H1 (cell line): ENCODE measurements at regions not wholly inside any gene's neighbourhood (a gene's known extent, or its start where the extent isn't known, plus 50 kb on each side); places are given as distances from the start of the nearest gene placed in this dataset.
A peak's percentile ranks its signal among the peaks of the same experiment; 100 is the strongest.

ENCODE experiments used
- CTCF ChIA-PET: fragments of 300-600 bp; sonication (Branson Sonifier 250); formaldehyde crosslinking; loops from one replicate; lab custom pipeline; 2021; ENCODE audit not compliant: partially characterized antibody; lab: Charles Lee
- POLR2A ChIA-PET: fragments of 300-600 bp; sonication (Branson Sonifier 250); formaldehyde crosslinking; loops from one replicate; lab custom pipeline; 2021; ENCODE audit warnings: inconsistent platforms; ENCODE audit not compliant: partially characterized antibody; lab: Charles Lee
- DNase-seq, 2 experiments: peaks; one replicate each; pipeline versions ENCODE4 v3.0.0 to v3.0.0-alpha.2; 2010 to 2022; ENCODE audit warnings: low spot score in 2 of 2, low read depth in 1 of 2, mixed read lengths in 1 of 2
- FAIRE-seq: peaks from 2 replicates; lab custom pipeline; 2011; peaks lifted over from hg19 to GRCh38; lab: Jason Lieb, UNC
- H2AFZ ChIP-seq: 2 replicates; pipeline ENCODE4 v1.8.1; 2012; ENCODE audit warnings: low read length, inconsistent platforms
- H2AK5ac ChIP-seq: 2 replicates; pipeline ENCODE4 v1.6.1; 2013; ENCODE audit warnings: low read depth, low read length
- H2BK120ac ChIP-seq: replicated peaks from 2 replicates; pipeline ENCODE3; 2013; ENCODE audit warnings: low read depth, low read length, inconsistent platforms
- H2BK12ac ChIP-seq: 2 replicates; pipeline ENCODE4 v1.6.1; 2013; ENCODE audit warnings: low read depth, low read length
- H2BK15ac ChIP-seq: 2 replicates; pipeline ENCODE4 v1.6.1; 2013; ENCODE audit warnings: low read length
- H2BK20ac ChIP-seq: 2 replicates; pipeline ENCODE4 v1.6.1; 2013; ENCODE audit warnings: low read length
- H2BK5ac ChIP-seq: 2 replicates; pipeline ENCODE4 v1.6.1; 2013; ENCODE audit warnings: low read depth, low read length
- H3K14ac ChIP-seq: 2 replicates; pipeline ENCODE4 v1.6.1; 2013; ENCODE audit warnings: inconsistent platforms; ENCODE audit not compliant: insufficient read length
- H3K18ac ChIP-seq: 2 replicates; pipeline ENCODE4 v1.6.1; 2013; ENCODE audit warnings: low read length; ENCODE audit errors: extremely low read depth
- H3K23ac ChIP-seq: 2 replicates; pipeline ENCODE4 v1.6.1; 2013; ENCODE audit warnings: inconsistent platforms; ENCODE audit not compliant: insufficient read length
- H3K23me2 ChIP-seq: 2 replicates; pipeline ENCODE4 v1.6.1; 2013; ENCODE audit warnings: low read depth, low read length
- H3K27ac ChIP-seq: 2 replicates; pipeline ENCODE4 v1.6.1; 2011; ENCODE audit warnings: low read depth, low read length, inconsistent platforms
- H3K27me3 ChIP-seq, 4 experiments: replicated peaks in 1 of 4; 1 replicate in 1 of 4; 2 replicates in 3 of 4; pipeline versions ENCODE4 v1.6.1 to v1.8.1; 2011 to 2013; ENCODE audit warnings: low read length in 3 of 4, mild to moderate bottlenecking in 3 of 4, inconsistent platforms in 2 of 4, mixed read lengths in 2 of 4, moderate library complexity in 1 of 4; ENCODE audit not compliant: control insufficient read depth in 3 of 4, insufficient read depth in 3 of 4; ENCODE audit errors: extremely low read depth in 1 of 4
- H3K36me3 ChIP-seq, 4 experiments: 2 replicates each; pipeline versions ENCODE4 v1.6.1 to v1.8.1; 2011 to 2013; ENCODE audit warnings: mild to moderate bottlenecking in 4 of 4, low read length in 3 of 4, moderate library complexity in 2 of 4, control low read depth in 1 of 4, inconsistent platforms in 1 of 4; ENCODE audit not compliant: insufficient read depth in 4 of 4, control insufficient read depth in 2 of 4
- H3K4ac ChIP-seq: replicated peaks from 2 replicates; pipeline ENCODE3; 2013; ENCODE audit warnings: low read length, low read depth, mixed read lengths, inconsistent platforms; ENCODE audit not compliant: insufficient read length
- H3K4me1 ChIP-seq, 4 experiments: replicated peaks in 1 of 4; 1 replicate in 1 of 4; 2 replicates in 3 of 4; pipeline versions ENCODE4 v1.6.1 to v1.8.1; 2011 to 2013; ENCODE audit warnings: low read length in 3 of 4, inconsistent platforms in 2 of 4, mixed read lengths in 1 of 4; ENCODE audit not compliant: insufficient read depth in 4 of 4, control insufficient read depth in 3 of 4
- H3K4me2 ChIP-seq, 2 experiments: 2 replicates each; pipeline versions ENCODE4 v1.6.1 to v1.8.1; 2011 to 2013; ENCODE audit warnings: low read depth in 2 of 2, low read length in 2 of 2, control low read depth in 1 of 2, inconsistent platforms in 1 of 2, mild to moderate bottlenecking in 1 of 2; ENCODE audit not compliant: insufficient read depth in 1 of 2
- H3K4me3 ChIP-seq, 4 experiments: fragments of 200-600, 300-600 bp in 1 of 4; sonication (generic), shearing (Covaris generic), sonication (Bioruptor Twin) in 1 of 4; 2 replicates each; pipeline versions ENCODE4 v1.5.1 to v1.8.1; 2011 to 2016; ENCODE audit warnings: low read length in 4 of 4, low read depth in 3 of 4, control low read depth in 2 of 4, inconsistent platforms in 2 of 4, mild to moderate bottlenecking in 2 of 4, mixed read lengths in 1 of 4, moderate library complexity in 1 of 4; ENCODE audit not compliant: insufficient read depth in 2 of 4; ENCODE audit errors: extremely low read depth in 1 of 4
- H3K56ac ChIP-seq: replicated peaks from 2 replicates; pipeline ENCODE3; 2013; ENCODE audit warnings: low read depth, mild to moderate bottlenecking, mixed read lengths, low read length, inconsistent platforms; ENCODE audit not compliant: insufficient read length
- H3K79me1 ChIP-seq: 2 replicates; pipeline ENCODE4 v1.6.1; 2013; ENCODE audit warnings: low read depth, low read length, control low read depth
- H3K79me2 ChIP-seq, 2 experiments: 2 replicates each; pipeline versions ENCODE4 v1.6.1 to v1.8.1; 2012 to 2013; ENCODE audit warnings: low read length in 2 of 2, mild to moderate bottlenecking in 2 of 2, inconsistent platforms in 1 of 2; ENCODE audit not compliant: insufficient read depth in 2 of 2, control insufficient read depth in 1 of 2
- H3K9ac ChIP-seq, 4 experiments: replicated peaks in 1 of 4; 1 replicate in 1 of 4; 2 replicates in 3 of 4; pipeline versions ENCODE4 v1.6.1 to v1.8.1; 2011 to 2013; ENCODE audit warnings: low read depth in 3 of 4, low read length in 3 of 4, control low read depth in 2 of 4, mild to moderate bottlenecking in 2 of 4, moderate library complexity in 2 of 4, inconsistent platforms in 1 of 4; ENCODE audit errors: extremely low read depth in 1 of 4
- H3K9me3 ChIP-seq, 2 experiments: 2 replicates each; pipeline versions ENCODE4 v1.6.1 to v1.8.1; 2012 to 2013; ENCODE audit warnings: mild to moderate bottlenecking in 2 of 2, moderate library complexity in 2 of 2, control low read depth in 1 of 2, inconsistent platforms in 1 of 2, low read depth in 1 of 2, low read length in 1 of 2, mixed read lengths in 1 of 2; ENCODE audit not compliant: insufficient read depth in 2 of 2
- H4K20me1 ChIP-seq, 2 experiments: replicated peaks in 1 of 2; 2 replicates each; pipeline versions ENCODE3 to v1.8.1; 2011 to 2013; ENCODE audit warnings: inconsistent platforms in 2 of 2, low read length in 2 of 2, mild to moderate bottlenecking in 1 of 2; ENCODE audit not compliant: insufficient read depth in 2 of 2, control insufficient read depth in 1 of 2
- H4K5ac ChIP-seq: 2 replicates; pipeline ENCODE4 v1.6.1; 2013; ENCODE audit warnings: low read length, low read depth, mixed read lengths, inconsistent platforms; ENCODE audit not compliant: insufficient read length
- H4K8ac ChIP-seq: 2 replicates; pipeline ENCODE4 v1.8.0; 2013; ENCODE audit warnings: mild to moderate bottlenecking, moderate library complexity, low read length, inconsistent platforms; ENCODE audit not compliant: insufficient read depth; ENCODE audit errors: extremely low read depth
- H4K91ac ChIP-seq: replicated peaks from 2 replicates; pipeline ENCODE3; 2013; ENCODE audit warnings: low read length, mixed read lengths, inconsistent platforms; ENCODE audit not compliant: insufficient read length
- BCL11A ChIP-seq, 2 experiments: IDR thresholded peaks; one replicate each; pipeline ENCODE4 v1.6.1; 2011; ENCODE audit warnings: low read depth in 2 of 2, low read length in 2 of 2, mild to moderate bottlenecking in 2 of 2
- CBX8 ChIP-seq: fragments of 300-800, 300-1000 bp; sonication (generic); IDR thresholded peaks from 2 replicates; pipeline ENCODE4 v1.7.1; 2016; ENCODE audit warnings: low read depth, low read length, borderline replicate concordance
- RFX5 ChIP-seq: IDR thresholded peaks from 2 replicates; pipeline ENCODE4 v1.6.1; 2011; ENCODE audit warnings: low read depth, low read length, improper control_type of control experiment, borderline replicate concordance
- SIRT6 ChIP-seq: IDR thresholded peaks from one replicate; pipeline ENCODE4 v1.7.1; 2012; ENCODE audit warnings: low read length, inconsistent platforms
- SUZ12 ChIP-seq: fragments of 200-600 bp; sonication (generic); IDR thresholded peaks from 2 replicates; pipeline ENCODE4 v1.6.1; 2012; ENCODE audit warnings: mild to moderate bottlenecking, inconsistent platforms, low read length, moderate library complexity, mixed read lengths
- WGBS, 2 experiments: shearing (Covaris generic) in 1 of 2; methylation state at CpG; one replicate each; pipeline versions ENCODE4 v1.1.6 to v1.1.7; 2013 to 2015; ENCODE audit warnings: low lambda C conversion rate in 2 of 2, mixed read lengths in 2 of 2, inconsistent platforms in 1 of 2, low coverage in 1 of 2, missing lambda C conversion rate in 1 of 2; ENCODE audit not compliant: insufficient replicate concordance in 2 of 2, insufficient coverage in 1 of 2, insufficient read length in 1 of 2; ENCODE audit errors: extremely low coverage in 1 of 2, missing lambda C conversion rate in 1 of 2; 5-methylcytosine and 5-hydroxymethylcytosine counted together
- TF ChIP-seq, protein P1 (sequence below): IDR thresholded peaks from 2 replicates; pipeline ENCODE4 v1.6.1; 2012; ENCODE audit warnings: low read length, inconsistent platforms

DNA sequence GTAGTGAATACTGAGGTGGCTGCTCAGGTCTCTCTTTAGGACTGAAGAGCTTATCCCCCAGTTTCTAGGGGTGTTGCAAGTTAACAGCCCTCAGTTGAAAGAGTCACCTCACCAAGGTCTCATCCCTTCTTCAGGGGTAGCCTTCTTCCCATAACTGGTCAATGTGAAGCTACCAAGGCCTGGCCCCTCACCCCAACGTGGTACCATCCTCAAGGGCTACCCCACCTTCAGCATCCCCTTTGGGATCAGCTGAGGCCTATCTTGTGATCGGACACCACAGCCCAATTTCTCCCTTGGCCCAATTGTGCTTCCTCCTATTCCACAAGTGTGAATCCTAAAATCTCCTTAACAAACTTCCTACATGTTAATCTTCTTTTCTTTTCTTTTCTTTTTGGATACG is 289.5 kb upstream of the MKLN1 start:
- Histone ChIP-seq H2BK12ac (no peak overlapping the region), H2BK15ac (no peak overlapping the region), H3K79me1 (no peaks in the 10 kb centered on the region), H3K18ac (no peak overlapping the region), H2AK5ac (no peak overlapping the region), H2AFZ (no peak overlapping the region), H4K91ac (no peak overlapping the region), H3K14ac (no peak overlapping the region), H3K4me3 (no peak overlapping the region), H3K4me1 (peaks cover 2 to 9% (median 5%) of the 10 kb centered on the region in 4 experiments; a peak in 4 of 7 replicates), H4K20me1 (peaks cover 0 to 2% of the 10 kb centered on the region in 2 experiments), H2BK20ac (no peak overlapping the region), H3K4ac (no peak overlapping the region), H4K8ac (peak overlapping the region; percentile 35; the same call in 1 of the 2 replicates), H3K9ac (no peak overlapping the region), H3K9me3 (no peaks in the 10 kb centered on the region), H3K27ac (no peak overlapping the region), H3K4me2 (no peak overlapping the region), H3K23me2 (peaks cover 2% of the 10 kb centered on the region; the same call in 1 of the 2 replicates), H4K5ac (no peak overlapping the region), H3K23ac (no peak overlapping the region), H2BK120ac (no peak overlapping the region), H3K36me3 (no peaks in the 10 kb centered on the region), H3K56ac (no peak overlapping the region), H3K79me2 (peaks cover 0 to 17% of the 10 kb centered on the region in 2 experiments; a peak in 2 of 4 replicates), H3K27me3 (no peaks in the 10 kb centered on the region), H2BK5ac (no peak overlapping the region)
- ChIA-PET CTCF (interaction anchor here (0.9 to 1.7 kb wide), 7 partner anchors 10 to 163 kb away, joined by 3 to 16 read pairs (median 3); no protein-coding TSS in a partner anchor), POLR2A (no interaction called here)
- no peak for FAIRE-seq
- 92% methylated on average over 3 of the region's 3 CpGs; no CpG with 5 or more reads in 1 of the 2 experiments for WGBS, 2 experiments
- DNase-seq = no peak
- TF ChIP-seq SUZ12 (no peak), RFX5 (no peak), SIRT6 (no peak), CBX8 (no peak), BCL11A (IDR thresholded peaks at IDR 0.05; ENCODE audit: low read depth in 2 of 2, low read length in 2 of 2) (no peak)
- TF ChIP-seq, protein P1, sequence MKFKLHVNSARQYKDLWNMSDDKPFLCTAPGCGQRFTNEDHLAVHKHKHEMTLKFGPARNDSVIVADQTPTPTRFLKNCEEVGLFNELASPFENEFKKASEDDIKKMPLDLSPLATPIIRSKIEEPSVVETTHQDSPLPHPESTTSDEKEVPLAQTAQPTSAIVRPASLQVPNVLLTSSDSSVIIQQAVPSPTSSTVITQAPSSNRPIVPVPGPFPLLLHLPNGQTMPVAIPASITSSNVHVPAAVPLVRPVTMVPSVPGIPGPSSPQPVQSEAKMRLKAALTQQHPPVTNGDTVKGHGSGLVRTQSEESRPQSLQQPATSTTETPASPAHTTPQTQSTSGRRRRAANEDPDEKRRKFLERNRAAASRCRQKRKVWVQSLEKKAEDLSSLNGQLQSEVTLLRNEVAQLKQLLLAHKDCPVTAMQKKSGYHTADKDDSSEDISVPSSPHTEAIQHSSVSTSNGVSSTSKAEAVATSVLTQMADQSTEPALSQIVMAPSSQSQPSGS = no peak
